Epithelial cell of esophagus (primary cell): ENCODE measurements at regions not wholly inside any gene's neighbourhood (a gene's known extent, or its start where the extent isn't known, plus 50 kb on each side); places are given as distances from the start of the nearest gene placed in this dataset.

Experiments
- DNase-seq: peaks from one replicate; pipeline ENCODE4 v3.0.0; 2010; ENCODE audit warnings: low read depth
- H3K4me3 ChIP-seq: 2 replicates; pipeline ENCODE4 v1.5.1; 2011; ENCODE audit warnings: mild to moderate bottlenecking, low read length, control low read depth
- TF ChIP-seq, protein P1 (sequence below): IDR thresholded peaks from 2 replicates; pipeline ENCODE4 v1.5.1; 2011; ENCODE audit warnings: low read depth, mild to moderate bottlenecking, low read length, control low read depth, inconsistent platforms; ENCODE audit not compliant: insufficient read depth; ENCODE audit errors: missing control alignments

DNA sequence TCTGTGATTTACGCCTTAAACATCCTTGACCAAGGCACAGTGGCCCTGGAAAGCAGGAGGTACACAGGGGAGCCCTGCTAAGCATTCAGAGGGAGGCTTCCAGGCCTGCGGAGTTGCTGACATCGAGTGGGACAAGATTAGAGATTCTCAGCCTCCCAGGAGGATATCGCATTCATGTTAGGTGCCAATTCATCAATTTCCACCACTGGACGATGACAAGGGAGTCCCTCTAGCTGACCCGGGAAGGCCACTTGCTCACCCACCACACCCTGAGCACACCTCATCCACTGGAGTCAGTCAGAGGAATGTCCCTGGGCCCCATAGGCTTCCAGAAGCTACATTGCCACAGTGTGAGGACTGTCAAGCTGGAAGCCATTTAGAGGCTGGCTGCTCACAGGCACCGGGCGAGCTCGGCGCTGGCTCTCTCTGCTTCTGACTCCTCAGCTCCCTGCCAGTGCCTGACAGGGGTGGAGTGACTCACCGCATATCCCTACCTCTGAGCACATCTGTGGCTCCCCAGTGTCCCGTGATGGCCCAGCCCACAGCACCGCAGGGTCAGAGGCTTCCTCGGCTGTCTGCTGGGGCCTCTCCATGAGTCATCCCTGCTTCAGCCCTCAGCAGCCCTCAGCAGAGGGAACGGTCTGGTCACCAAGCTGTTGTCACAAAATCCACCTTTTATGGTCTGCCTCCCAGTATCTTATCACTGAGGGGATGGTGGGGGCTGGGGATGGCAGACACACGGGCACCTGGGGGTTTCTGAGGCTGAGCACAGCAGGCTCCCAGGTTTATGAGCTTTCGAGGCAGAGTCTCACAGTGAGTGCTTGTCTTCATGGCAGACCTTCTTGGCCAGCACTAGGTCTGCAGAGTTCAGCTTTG, 117.5 kb downstream of the ZNF608 start:
- TF ChIP-seq, protein P1, sequence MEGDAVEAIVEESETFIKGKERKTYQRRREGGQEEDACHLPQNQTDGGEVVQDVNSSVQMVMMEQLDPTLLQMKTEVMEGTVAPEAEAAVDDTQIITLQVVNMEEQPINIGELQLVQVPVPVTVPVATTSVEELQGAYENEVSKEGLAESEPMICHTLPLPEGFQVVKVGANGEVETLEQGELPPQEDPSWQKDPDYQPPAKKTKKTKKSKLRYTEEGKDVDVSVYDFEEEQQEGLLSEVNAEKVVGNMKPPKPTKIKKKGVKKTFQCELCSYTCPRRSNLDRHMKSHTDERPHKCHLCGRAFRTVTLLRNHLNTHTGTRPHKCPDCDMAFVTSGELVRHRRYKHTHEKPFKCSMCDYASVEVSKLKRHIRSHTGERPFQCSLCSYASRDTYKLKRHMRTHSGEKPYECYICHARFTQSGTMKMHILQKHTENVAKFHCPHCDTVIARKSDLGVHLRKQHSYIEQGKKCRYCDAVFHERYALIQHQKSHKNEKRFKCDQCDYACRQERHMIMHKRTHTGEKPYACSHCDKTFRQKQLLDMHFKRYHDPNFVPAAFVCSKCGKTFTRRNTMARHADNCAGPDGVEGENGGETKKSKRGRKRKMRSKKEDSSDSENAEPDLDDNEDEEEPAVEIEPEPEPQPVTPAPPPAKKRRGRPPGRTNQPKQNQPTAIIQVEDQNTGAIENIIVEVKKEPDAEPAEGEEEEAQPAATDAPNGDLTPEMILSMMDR = no peak
- DNase-seq = peak; percentile 94
- no peak overlapping the region for H3K4me3 ChIP-seq

DNA sequence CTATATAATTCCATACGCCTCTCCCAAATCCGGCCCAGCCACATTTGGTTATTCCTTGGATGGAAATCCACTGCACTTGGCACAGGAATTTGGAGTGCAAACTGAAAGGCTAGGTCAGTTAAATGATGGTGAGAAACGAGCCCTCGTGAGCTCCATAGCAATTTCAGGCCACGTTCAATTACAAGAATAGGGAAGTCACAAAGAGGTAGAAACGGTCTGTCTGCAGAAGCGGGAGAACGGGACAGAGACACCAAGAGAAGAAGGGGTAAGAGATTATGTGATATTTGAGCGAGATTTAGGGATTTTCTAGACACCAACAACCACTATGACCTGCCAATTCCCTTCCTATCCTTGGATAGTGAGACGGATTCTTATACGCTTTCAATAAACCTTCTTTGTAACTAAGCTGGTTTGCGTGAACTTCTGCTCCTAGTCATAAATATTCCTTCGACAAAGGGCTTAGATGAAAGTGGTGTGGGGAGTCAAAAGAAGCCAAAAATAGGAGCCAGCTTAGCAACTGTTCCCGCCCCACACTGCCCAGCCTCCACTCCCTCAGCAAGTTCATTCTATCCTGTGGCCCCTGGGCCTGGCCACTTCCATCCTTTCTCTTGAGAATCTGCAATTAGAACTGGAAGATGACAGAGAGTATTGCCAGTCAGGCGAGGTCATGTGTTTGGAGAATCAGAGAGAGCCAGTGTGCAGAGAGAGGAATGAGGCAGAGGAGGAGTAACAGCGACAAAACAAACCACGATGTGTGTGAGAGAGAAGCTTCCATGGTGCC, 118.4 kb downstream of the ZNF608 start:
- no peak overlapping the region for H3K4me3 ChIP-seq
- TF ChIP-seq, protein P1 = no peak
- DNase-seq = no peak

DNA sequence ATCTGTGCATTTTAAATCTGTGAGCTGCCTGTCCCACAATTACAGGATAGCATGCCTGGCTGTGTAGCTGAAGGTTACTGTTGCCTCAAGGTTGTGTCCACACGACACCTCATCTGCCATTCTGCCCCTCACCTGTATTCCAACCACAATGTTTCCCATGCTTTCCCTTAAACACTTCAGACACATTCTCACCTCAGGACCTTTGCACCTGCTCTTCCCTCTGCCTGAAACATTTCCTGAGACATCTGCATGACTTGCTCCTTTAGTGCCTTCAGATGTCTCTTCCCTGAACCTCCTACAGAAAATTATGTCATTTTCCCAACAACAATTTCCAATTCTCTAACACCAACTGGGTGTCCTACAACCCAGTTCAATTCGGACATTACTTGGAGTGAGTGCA, 120.4 kb downstream of the ZNF608 start:
- TF ChIP-seq, protein P1 = no peak
- no peak overlapping the region for H3K4me3 ChIP-seq
- no peak for DNase-seq

- DNase-seq = no peak
- TF ChIP-seq, protein P1 = no peak
- H3K4me3 ChIP-seq = no peak overlapping the region
These were observed 123.2 kb downstream of the ZNF608 start for GRCh38 chr5:124623265-124623664.

DNA sequence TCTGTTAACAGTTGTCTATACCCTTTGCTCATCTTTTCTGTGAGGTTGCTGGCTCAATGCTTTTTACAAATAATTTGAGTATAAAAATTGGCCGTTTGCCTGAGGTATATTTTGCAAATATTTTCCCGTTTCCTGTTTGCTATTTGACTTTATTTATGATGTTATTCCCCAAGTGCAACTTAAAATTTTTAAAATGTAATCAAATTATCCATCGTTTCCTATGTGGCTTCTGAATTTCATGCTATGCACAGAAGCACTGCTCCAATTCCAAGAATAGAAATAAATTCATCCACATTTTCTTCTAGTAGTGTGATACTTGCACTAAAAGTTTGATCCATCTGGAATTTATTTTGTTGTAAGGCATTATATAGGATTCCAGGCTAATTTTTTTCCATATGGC, 123.6 kb downstream of the ZNF608 start:
- no peak overlapping the region for H3K4me3 ChIP-seq
- TF ChIP-seq, protein P1 = no peak
- no peak for DNase-seq

- TF ChIP-seq, protein P1 = no peak
- no peak overlapping the region for H3K4me3 ChIP-seq
- no peak for DNase-seq
These were observed 125.2 kb downstream of the ZNF608 start for GRCh38 chr5:124621279-124621678.
